HG03159 (cell line): ENCODE measurements at regions not wholly inside any gene's neighbourhood (a gene's known extent, or its start where the extent isn't known, plus 50 kb on each side); places are given as distances from the start of the nearest gene placed in this dataset.
"Not testable (repeated sequence)": the region's sequence is repeated elsewhere in the genome, so short reads cannot be mapped to it uniquely, and the experiment has no call there.

ENCODE experiments used
- ATAC-seq: cut with Tn5 transposase; IDR thresholded peaks from one replicate; pipeline ENCODE4 v1.9.1; 2021; ENCODE audit warnings: mild to moderate bottlenecking, moderate library complexity; ENCODE audit not compliant: unreplicated experiment

DNA sequence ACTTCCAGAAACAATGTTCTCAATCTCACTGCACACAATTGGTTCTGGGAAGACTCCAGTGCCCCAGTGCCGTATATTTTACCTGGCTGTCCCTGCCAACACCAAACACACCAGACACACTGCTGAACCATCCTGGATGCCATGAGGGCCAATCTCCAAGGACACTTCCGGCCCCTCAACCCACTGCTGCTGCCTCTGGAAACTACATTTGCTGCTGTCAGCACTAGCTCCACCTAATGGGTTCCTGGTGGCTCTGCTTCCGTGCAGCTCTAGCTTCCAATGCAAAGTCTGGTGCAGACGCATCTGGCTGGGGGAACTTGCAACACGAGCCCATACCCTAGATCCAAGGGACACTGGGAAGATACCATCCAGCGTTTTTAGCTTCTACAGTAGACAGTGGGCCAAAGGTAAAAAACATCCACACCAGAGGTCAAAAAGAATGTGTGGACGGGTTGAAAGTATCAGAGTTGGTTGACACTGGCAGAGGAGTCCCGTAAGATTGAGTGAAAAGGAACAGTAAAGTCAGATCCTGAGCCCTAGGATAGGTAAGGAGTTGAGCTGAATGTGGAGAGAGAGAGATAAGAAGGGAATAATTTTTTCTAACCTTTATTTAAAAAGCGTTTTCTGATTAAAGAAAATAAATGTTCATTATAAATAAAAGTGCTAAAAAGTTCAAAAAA is 99.7 kb upstream of the KIF2A start:
- ATAC-seq: no peak

DNA sequence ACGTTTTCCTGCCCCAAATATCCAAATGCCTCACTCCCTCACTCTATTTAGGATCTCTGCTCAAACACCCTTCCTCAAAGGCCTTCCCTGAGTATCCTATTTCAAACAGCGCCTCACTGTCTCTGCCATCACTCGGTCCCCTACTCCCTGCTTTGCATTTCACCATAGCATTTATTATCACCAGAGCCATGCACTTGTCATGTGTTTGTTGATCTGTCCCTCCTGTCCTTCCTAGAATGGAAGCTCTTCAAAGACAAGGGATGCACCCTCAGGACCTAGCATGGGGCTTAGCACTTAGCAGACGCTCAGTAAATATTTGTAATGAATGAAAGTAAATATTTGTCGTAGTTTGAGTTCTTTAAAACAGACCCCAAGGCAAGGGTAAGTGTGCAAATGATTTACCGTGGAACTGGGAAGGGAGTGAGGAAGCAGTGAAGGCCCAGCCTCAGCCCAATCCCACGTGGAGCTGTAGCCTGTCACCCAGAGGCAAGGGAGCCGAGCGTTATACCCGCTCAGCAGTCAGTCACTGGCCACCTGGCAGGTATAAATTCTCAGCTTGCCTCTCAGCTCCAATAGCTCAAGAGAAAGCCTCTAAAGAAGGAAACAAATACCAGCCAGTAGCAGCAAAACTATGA is 97.7 kb upstream of the KIF2A start:
- no peak for ATAC-seq

DNA sequence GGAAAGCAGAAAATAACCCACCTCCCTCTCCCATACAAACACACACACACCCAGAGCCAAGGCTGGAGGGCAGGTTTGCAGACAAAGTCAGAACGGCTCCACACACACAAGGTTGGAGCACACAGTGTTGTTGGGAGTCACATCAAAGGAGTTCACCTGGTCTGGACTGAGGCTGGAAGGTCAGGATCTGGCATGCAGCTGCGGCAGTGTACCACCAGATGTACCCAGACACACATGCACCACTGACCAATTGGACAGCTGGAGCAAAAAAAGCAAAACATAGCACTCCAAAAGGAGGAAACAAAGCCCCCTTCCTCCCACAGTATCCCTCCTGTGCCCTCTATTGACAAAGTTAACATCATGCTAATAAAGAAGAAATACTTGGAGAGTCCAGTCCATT is 94.6 kb upstream of the KIF2A start:
- no peak for ATAC-seq

DNA sequence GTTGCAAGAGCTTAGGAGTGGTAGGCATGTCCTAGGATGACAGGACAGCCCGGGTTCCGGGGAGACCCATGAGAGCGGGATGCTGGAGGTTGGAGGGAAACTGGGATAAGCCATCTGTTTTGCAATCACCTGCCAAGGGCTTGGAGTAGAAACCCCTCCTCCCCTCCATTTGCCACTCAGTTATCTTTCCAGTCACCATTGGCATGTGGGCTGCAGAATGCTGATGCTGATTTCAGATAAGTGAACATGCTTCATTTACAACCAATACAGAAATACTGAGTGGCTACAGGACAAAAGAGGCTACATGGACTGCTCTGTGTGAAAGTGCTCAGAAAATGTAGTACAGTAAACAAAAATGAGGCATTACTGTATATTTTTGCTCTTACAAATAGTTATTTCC is 93.4 kb upstream of the KIF2A start:
- no peak for ATAC-seq

DNA sequence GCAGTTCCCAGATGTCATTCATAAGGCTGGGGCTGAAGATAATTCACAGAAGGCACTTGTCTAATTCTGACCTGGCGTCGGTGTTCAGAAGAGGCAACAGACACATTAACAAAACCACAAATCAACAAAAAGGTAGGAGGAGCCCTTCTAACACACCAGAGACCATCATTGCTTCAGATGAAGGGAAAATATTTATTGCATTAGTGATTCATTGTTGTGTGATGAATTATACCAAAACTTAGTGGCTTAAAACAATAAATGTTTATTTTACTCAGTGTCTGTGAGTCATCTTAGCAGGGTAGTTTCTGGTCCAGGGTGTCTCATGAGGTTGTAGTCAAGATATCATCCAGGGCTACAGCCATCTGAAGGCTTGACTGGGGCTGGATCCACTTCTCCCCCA is 91.3 kb upstream of the KIF2A start:
- no peak for ATAC-seq

DNA sequence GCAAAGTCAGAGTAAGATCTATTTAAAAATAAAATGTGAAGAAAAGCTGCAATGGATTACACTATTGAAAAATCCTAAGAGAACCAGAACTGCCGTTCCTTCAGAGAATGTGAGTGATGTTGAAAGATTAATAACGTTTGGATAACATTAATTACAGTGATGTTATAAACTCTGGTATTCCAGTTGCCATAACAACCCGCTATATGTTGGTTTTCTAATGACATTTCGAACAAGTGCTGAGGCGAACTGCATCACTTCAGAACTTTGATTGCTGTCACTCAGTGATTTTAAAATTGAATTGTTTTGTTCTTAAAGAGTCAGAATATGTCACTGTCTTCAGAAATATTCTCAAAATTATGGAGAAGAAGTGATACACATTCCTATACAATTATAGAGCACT is 89.4 kb upstream of the KIF2A start:
- not testable (repeated sequence) for ATAC-seq

DNA sequence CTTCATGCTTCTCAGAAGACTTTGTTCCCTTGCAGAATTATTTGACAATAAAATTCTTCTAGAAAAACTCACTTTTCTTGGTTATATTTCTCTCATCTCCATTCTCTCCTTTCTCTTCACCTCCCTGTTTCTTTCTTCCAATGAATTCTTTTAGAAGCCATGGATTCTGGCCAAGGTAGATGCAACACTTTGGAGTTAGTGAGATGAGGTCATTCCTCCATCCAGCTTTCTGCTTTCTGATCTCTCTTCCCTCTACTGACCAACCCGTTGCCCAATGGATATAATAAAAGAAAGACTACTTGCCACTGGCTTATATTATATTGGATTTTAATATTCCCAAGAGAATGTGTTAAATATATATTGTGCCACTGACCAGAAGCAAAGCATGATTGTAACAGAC is 88.9 kb upstream of the KIF2A start:
- not testable (repeated sequence) for ATAC-seq

DNA sequence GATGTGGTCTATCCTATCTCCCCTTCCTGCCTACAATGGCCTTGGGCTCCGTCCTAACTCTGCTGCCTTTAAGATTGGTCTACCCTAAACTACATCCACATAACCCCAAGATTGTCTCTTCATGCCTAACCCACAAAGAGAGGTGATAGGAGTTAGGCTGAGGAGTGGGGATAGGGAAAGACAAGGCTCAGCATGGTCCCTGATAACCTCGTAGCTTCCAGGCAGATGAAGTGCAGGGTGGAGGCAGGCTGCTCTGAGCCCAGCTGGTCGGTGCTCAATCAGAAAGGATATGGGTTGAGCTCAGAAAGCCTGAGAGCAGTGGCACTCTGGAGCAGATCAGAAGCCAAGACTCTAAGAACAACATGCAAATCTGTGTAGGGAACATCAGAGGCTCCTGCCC is 87.1 kb upstream of the KIF2A start:
- ATAC-seq: not testable (repeated sequence)

DNA sequence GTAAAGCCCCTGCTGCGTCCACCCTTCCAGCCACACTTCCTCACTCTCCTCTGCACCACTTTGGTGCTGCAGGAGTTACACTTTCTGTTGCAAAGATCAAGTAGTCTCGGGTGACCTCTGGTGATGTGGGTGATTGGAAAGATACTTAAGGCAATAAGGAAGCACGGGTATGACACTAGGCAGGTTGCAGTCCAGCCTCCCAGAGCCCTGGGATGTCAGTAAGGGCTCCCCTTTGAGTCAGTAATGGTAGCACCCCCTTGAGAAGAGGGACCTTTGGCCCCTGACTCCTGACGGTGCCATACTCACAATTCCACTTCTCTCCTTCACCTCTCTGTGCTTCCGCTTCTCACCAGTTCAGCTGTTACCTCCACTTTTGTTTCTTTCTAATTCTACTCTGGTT is 84.1 kb upstream of the KIF2A start:
- not testable (repeated sequence) for ATAC-seq

DNA sequence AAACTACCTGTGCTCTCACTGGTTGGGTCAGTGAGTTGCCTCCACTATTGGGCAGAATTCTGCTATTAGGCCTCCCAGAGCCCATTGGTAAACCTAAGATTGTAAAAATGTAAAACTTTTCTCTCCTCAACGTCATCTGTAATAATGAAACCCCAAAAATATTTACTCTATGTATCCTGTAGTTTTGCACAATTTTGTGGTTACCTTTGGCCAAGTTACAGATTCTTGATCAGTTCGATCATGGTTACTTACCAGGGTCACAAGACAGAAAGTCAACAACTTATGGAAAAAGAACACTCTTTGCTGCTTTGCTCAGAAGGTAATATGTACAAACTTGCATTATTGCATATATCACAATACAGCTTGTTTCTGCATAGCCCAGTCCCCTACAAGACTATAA is 83.7 kb upstream of the KIF2A start:
- not testable (repeated sequence) for ATAC-seq

DNA sequence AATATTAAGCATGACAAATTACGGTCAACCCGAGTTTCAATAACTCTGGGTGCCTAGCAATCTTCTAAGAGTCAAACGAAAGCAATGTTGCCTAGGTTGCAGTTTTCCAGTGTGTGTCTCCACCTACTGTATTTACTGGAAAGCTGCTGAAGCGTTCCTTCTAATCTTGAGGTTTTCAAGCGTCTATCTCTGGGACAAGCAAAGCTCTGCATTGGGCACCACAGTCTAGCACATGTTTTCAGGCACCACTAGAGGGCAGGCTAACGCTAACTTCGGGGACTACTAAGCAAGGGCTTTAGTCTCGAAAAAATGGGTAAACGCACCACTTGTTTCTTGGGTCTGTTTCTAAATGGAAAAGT is 82.7 kb upstream of the KIF2A start:
- peak; percentile 95 for ATAC-seq

DNA sequence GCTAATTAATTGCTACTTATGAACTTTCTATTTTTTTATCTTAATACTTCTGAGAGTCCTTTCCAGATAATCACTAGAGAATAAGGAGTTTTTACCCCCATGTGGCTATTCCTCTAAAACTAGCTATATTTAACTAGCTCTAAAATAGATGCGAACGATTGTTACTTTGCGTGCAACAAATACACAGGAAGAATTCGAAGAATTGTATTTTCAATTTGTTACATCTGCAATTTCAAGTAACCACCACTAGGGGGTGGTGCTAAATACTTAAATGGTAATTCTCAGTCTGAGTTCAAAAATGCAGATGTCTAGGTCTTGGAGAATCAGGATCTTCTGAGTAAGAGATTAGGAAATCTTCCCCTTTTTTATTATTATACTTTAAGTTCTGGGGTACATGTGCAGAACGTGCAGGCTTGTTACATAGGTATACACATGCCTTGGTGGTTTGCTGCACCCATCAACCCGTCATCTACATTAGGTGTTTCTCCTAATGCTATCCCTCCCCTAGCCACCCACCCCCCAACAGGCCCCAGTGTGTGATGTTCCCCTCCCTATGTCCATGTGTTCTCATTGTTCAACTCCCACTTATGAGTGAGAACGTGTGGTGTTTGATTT is 80.9 kb upstream of the KIF2A start:
- not testable (repeated sequence) for ATAC-seq

DNA sequence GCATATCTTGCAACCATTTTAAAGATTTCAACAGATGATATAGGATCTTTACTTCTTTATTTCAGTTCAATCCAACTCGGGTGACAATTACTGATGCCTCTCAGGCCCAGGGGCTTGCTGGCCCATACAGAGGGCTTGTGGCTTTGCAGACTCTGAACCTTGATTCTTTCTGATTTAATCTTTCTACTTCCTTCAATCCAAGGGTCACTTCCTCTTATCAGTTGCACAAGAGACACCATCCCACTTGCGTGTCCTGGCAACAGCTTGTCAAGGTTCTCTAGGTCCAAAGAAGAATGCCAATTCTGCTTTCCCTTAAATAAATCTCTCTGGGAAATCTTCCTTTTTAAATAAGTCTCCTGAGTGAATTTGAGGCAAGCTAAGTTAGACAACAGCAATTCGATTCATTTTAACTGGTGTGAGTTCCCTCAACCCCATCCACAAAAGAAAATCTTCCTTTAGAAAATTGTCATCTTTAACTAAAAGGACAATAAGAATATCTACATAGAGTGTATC is 75.1 kb upstream of the KIF2A start:
- ATAC-seq: not testable (repeated sequence)

DNA sequence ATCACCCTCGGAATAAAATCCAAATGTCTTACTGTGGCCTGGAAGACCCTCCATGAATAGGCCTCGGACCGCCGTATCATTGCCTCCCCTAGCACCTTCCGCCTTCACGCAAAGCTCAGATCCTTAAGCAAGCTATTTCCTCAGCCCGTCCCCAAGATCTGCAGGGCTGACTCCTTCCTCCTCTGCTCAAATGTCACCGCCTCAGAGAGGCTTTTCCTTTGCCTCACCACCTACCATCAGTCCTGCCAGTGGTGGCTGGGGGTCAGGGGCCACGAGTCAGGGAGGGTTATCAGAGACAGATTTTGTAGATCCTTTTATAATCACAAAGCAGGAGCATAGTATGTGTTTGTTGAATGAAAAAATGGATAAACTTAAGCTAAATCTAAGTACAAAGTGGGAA is 74.4 kb upstream of the KIF2A start:
- ATAC-seq: no peak

DNA sequence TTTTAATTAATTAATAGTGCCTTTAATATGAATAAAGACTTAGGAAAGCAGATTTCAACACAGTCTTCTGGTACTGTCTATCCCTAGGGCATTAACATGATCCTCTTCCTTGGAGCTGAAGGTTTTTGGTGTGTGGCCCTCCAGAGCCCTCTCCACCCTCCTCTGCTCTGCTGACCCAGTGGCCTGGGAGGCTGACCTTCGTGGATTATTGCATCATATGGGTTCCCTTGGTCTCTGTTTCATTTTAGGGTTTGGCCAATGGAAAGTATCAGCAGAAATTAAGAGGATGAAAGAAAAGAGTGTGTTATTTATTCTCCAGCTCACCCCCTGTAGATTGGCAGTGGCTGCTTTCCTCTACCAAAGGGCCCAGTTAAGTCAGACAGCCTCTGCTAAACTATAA is 73.8 kb upstream of the KIF2A start:
- not testable (repeated sequence) for ATAC-seq

DNA sequence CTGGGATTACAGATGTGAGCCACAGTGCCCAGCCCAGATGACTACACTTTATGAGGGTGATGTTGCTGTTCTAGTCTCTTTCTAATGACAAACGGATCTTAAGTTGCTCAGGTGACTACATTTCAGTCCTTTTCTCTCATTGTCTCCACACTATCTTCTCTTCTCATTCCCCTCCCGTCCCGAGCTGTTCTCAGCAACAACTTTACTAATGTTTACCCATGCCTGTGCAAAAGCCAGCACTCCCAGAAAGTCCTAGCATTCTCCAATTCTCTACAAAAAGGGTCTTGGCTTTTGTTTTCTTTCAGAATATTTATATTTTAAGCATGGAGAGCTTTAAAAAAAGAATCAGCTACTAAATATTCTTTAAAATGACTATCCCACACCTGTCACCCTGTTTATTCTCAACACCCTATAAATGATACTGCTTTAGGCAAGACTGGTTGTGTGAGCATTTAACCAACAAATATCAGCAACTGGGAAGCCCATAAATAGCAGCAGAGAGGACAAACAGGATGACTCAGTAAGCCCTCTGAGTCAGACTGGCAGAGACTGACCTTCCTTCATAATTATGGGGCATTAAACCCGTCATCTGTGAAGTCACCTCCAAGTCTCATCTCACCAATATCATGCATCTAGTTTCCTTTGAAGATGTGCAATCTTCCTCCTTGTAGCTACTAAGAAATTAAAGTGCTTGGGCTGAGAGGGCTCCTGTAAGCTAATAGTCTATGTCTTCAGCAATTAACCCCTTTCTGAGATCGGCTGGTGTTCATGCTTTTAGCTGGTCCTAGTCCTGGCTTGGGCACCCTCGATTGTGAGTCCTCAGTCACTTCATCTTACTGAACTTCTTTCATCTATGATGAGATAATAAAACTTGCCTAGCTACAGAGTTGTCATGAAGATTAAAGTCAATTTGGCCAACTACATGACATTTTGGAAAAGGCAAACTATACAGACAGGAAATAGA is 72.6 kb upstream of the KIF2A start:
- peak; percentile 70 for ATAC-seq

DNA sequence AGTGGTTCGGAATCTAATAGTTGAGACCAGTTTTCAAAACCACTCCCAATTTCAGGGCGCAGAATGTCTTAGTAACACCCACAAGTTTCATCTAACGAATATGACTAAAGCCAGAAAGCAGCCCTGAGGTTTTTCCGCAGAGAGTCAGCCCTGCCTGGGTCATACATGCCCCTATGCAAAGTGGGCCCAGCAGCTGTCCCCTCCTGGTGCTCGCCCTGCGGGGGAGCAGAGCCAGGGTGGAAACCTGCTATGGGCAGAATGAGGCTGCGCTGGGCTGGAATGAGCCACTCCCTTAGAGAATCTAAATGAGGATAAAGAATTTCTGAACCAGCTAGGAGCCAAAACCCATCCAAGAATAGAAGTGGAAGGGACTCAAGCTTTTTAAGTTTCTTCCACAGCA is 69.4 kb upstream of the KIF2A start:
- ATAC-seq: peak; percentile 41

DNA sequence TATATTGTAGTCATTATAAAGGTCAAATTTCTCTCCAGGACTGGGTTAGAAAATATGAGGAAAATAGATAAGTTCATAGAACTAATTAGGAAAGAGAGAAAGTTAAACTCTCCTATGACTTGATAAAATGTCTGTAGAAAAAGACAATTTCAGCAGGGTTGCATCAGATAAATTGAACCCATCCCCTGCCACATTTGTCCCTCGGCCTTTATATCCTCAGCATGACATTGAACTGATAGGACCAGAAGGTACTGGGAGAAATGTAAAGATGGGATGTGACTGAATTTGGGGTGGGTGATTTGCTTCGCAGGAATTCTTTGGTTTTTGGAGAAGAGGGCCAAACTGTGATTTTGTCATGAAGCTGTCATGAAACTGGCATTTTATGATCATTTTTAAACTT is 68.1 kb upstream of the KIF2A start:
- not testable (repeated sequence) for ATAC-seq

DNA sequence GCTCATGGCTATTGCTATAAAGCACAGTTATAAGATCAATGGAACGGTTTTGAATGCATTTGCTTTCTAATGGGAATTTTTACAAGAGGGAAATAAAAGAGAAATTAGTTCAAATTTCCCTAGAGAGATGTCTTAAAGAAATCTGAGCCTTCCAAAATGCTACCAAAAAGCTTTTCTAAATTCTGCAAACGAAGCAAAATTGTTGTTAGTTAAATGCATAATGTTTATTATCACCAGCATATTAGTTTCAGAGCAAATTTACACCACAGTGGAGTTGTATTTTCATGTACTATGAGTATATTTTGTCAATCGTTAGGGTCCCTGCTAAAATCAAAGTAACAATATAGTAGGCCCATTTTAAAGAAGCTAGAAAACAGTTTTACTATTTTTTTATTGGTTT is 67.4 kb upstream of the KIF2A start:
- not testable (repeated sequence) for ATAC-seq

DNA sequence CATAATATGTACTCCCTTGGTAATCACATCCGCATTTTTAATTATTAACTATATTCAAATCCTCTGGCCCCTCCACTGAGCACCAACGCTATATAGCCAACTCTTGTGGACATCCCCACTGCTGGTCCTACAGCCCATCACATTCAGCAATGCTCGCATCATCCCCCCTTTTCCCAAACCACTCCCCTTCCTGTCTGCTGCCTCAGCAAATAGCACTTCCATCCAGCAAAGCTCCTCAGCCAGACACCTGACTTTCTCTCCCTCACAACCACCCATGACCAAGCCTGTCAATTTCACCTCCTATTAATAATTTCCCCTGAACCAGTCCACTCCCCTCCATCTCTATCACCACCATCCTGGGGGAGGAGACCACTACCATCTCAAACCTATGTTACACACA is 65.5 kb upstream of the KIF2A start:
- not testable (repeated sequence) for ATAC-seq

DNA sequence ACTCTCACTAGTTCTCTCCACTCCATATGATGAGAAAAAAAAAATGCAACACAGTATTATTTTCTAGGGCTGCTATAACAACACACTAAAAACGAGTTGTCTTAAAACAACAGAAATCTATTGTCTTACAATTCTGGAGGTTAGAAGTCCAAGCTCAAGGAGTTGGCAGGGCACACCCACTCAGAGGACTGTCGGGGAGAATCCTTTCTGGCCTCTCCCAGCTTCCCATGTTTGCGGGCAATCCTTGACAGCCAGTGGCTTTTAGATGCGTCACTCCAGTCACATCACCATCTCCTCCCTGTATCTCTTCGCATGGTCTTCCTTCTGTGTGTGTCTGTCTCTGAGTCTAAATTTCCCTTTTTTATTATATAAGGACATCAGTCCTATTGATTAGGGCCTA is 64.0 kb upstream of the KIF2A start:
- not testable (repeated sequence) for ATAC-seq
